Upper lobe of left lung (tissue), 4 donors: ENCODE measurements at regions not wholly inside any gene's neighbourhood (a gene's known extent, or its start where the extent isn't known, plus 50 kb on each side); places are given as distances from the start of the nearest gene placed in this dataset.

Experiments
- CTCF ChIP-seq, 6 experiments: fragments of 450-650 bp in 4 of 6; fragments of 200-600 bp in 2 of 6; sonication (generic) in 2 of 6; IDR thresholded peaks; one replicate each; pipeline ENCODE4 v1.5.1; 2016 to 2019; ENCODE audit warnings: antibody characterized with exemption in 6 of 6
- POLR2A ChIP-seq, 4 donors: fragments of 450-650 bp; IDR thresholded peaks; one replicate each; pipeline ENCODE4 v1.5.1; 2016 to 2017; ENCODE audit warnings: antibody characterized with exemption in 4 of 4, mild to moderate bottlenecking in 2 of 4
- POLR2AphosphoS5 ChIP-seq, 2 donors: sonication (generic); formaldehyde crosslinking; IDR thresholded peaks; one replicate each; pipeline ENCODE4 v1.5.1; 2017; ENCODE audit warnings: antibody characterized with exemption in 2 of 2

- TF ChIP-seq POLR2A (IDR thresholded peaks at IDR 0.05) (no peak), POLR2AphosphoS5 (IDR thresholded peaks at IDR 0.05) (no peak), CTCF (IDR thresholded peaks at IDR 0.05) (no peak)
Measured at GRCh38 chr13:64997438-64997837, 2232.7 kb downstream of the PCDH9 start.
